ENCODE measurements at regions not wholly inside any gene's neighbourhood (a gene's known extent, or its start where the extent isn't known, plus 50 kb on each side); places are given as distances from the start of the nearest gene placed in this dataset.

DNA sequence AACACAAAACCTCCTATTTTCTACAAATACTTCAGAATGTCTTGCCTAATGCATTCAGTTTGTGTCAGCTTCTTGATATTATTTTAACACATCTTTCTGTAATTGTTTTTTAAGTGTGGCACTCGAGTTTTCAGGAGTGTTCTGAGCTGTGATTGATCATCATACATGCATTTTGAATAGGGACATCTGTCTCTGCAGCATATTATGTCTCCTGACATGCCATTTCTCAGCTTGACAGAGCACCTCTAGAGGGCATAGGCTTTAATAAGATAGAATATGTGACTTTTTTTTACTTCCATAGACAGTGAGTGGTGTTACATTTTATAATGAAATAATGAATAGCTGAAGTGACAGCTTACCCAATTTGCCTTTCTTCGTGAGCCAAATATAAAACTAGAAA is 219.2 kb upstream of the HDAC9 start:
- no peak overlapping the region for H3K27ac ChIP-seq
- TF ChIP-seq, protein P1, sequence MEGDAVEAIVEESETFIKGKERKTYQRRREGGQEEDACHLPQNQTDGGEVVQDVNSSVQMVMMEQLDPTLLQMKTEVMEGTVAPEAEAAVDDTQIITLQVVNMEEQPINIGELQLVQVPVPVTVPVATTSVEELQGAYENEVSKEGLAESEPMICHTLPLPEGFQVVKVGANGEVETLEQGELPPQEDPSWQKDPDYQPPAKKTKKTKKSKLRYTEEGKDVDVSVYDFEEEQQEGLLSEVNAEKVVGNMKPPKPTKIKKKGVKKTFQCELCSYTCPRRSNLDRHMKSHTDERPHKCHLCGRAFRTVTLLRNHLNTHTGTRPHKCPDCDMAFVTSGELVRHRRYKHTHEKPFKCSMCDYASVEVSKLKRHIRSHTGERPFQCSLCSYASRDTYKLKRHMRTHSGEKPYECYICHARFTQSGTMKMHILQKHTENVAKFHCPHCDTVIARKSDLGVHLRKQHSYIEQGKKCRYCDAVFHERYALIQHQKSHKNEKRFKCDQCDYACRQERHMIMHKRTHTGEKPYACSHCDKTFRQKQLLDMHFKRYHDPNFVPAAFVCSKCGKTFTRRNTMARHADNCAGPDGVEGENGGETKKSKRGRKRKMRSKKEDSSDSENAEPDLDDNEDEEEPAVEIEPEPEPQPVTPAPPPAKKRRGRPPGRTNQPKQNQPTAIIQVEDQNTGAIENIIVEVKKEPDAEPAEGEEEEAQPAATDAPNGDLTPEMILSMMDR (conservative IDR thresholded peaks at IDR 0.05): no peak; the same call in 1 of the 2 replicates

- TF ChIP-seq, protein P1 (conservative IDR thresholded peaks at IDR 0.05): no peak
- H3K27ac ChIP-seq: no peak overlapping the region
Measured at GRCh38 chr7:18278316-18278715, 217.2 kb upstream of the HDAC9 start.

DNA sequence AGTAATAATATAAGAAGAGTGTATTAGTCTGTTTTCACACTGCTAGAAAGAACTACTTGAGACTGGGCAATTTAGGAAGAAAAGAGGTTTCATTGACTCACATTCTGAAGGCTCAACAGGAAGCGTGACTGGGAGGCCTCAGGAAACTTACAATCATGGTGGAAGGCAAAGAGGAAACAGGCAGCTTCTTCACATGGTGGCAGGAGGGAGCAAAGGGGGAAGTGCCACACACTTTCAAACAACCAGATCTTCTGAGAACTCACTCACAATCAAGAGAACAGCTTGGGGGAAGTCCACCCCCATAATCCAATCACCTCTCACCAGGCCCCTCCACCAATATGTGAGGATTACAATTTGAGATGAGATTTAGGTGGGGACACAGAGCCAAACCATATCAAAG is 212.5 kb upstream of the HDAC9 start:
- no peak overlapping the region for H3K27ac ChIP-seq
- TF ChIP-seq, protein P1 (conservative IDR thresholded peaks at IDR 0.05): no peak

DNA sequence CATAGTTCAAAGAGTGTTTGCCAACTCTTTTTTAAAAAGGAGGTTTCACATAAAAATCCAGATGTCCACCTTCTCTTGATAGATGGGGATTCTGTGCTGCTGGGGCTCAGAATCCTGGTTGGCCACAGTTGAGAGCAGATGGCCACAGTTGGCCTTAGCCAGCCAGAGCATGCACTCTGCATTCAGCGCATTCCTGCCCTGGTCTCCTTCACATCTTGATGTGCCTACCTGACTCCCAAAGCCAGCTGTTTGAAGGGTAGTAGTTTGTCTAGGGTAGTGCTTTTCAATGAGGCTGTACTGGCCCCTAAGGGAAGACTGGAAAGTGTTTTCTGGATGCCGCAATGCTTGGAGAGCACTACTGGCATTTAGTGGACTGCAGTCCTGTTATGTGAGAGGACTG is 208.1 kb upstream of the HDAC9 start:
- no peak overlapping the region for H3K27ac ChIP-seq
- TF ChIP-seq, protein P1 (conservative IDR thresholded peaks at IDR 0.05): no peak

- H3K27ac ChIP-seq: no peak overlapping the region
- TF ChIP-seq, protein P1 (conservative IDR thresholded peaks at IDR 0.05): no peak
Measured at GRCh38 chr7:18288322-18289037, 207.1 kb upstream of the HDAC9 start.

DNA sequence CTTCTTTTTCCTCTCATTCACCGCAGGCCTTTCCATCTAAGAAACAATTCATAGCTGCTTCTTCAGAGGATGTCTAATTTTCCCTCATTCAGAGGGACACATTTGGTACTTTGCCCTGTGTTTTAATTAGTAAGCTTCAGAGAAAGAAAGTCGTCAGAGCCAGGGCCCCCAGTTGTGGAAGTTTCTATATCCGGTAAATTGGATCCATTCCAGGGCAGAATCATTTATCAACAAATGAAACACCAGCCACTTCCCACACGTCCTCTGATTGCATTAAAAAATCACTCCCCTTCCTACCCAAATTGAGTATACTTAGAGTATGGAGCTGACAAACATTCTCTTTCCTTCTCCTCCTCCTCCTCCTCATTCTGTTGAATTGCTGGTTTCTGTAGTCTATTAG is 205.8 kb upstream of the HDAC9 start:
- TF ChIP-seq, protein P1 (conservative IDR thresholded peaks at IDR 0.05): no peak
- no peak overlapping the region for H3K27ac ChIP-seq

DNA sequence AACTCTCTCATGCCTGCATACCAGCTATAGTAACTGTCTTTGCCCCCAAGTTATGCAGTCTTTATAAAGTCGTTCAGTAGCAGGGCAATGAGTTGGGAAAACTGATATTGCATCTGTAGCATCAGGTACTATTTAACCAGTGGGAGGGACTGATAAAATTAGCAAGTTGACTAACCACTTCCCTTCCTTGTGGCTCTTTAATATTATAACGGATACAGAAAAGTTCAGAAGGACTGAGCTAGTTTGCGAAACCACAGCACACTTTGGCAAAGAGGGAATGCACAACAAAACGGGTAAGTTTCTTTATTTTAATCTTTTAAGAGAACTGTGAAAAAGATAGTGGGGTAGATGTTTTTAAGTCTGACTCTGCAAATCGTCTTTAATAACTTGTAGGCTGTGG is 205.3 kb upstream of the HDAC9 start:
- TF ChIP-seq, protein P1 (conservative IDR thresholded peaks at IDR 0.05): no peak
- H3K27ac ChIP-seq: no peak overlapping the region
